ENCODE measurements at regions not wholly inside any gene's neighbourhood (a gene's known extent, or its start where the extent isn't known, plus 50 kb on each side); places are given as distances from the start of the nearest gene placed in this dataset.

GRCh38 chr12:105745811-105746210 lies 392.9 kb downstream of the NUAK1 start:
- Mint-ChIP-seq H3K4me3 (no peak overlapping the region), H3K27ac (no peak overlapping the region), H3K36me3 (no peaks in the 10 kb centered on the region), H3K4me1 (no peaks in the 10 kb centered on the region), H3K9me3 (no peaks in the 10 kb centered on the region), H3K27me3 (ENCODE audit: low read depth in 2 of 2) (peaks cover 0 to 3% of the 10 kb centered on the region in 2 donors)
- ATAC-seq, result no peak
- intact Hi-C loops (cut with micrococcal nuclease), result no loop called here
- no peak for TF ChIP-seq CTCF (IDR thresholded peaks at IDR 0.05)
- WGBS (ENCODE audit: insufficient coverage), result 74% methylated on average over 4 of the region's 4 CpGs
- no peak overlapping the region for H3K27ac ChIP-seq (ENCODE audit: low read length)
- no peaks in the 10 kb centered on the region for H3K36me3 ChIP-seq (ENCODE audit: control insufficient read depth, insufficient read depth, low read length)
- H3K9me3 ChIP-seq (ENCODE audit: control insufficient read depth, insufficient read depth, low read length), result no peaks in the 10 kb centered on the region
- no peaks in the 10 kb centered on the region for H3K27me3 ChIP-seq (ENCODE audit: control insufficient read depth, insufficient read depth, low read length)
- no peak overlapping the region for H3K4me3 ChIP-seq (ENCODE audit: low read length)
- H3K4me1 ChIP-seq (ENCODE audit: control insufficient read depth, insufficient read depth, low read length), result no peaks in the 10 kb centered on the region
- no peak for DNase-seq

- DNase-seq, result no peak
- Histone ChIP-seq H3K4me1 (ENCODE audit: control insufficient read depth, insufficient read depth, low read length) (no peaks in the 10 kb centered on the region), H3K9me3 (ENCODE audit: control insufficient read depth, insufficient read depth, low read length) (no peaks in the 10 kb centered on the region), H3K4me3 (ENCODE audit: low read length) (no peak overlapping the region), H3K36me3 (ENCODE audit: control insufficient read depth, insufficient read depth, low read length) (no peaks in the 10 kb centered on the region), H3K27ac (ENCODE audit: low read length) (no peak overlapping the region), H3K27me3 (ENCODE audit: control insufficient read depth, insufficient read depth, low read length) (no peaks in the 10 kb centered on the region)
- WGBS (ENCODE audit: insufficient coverage), result 89% methylated on average over 9 of the region's 9 CpGs
- Mint-ChIP-seq H3K27me3 (ENCODE audit: low read depth in 2 of 2) (peaks cover 0 to 3% of the 10 kb centered on the region in 2 donors), H3K9me3 (no peaks in the 10 kb centered on the region), H3K36me3 (no peaks in the 10 kb centered on the region), H3K4me3 (no peak overlapping the region), H3K27ac (no peak overlapping the region), H3K4me1 (no peaks in the 10 kb centered on the region)
- intact Hi-C loops (cut with micrococcal nuclease), result no loop called here
- TF ChIP-seq CTCF (IDR thresholded peaks at IDR 0.05), result no peak
- no peak for ATAC-seq
Observed at GRCh38 chr12:105748806-105749600, 389.8 kb downstream of the NUAK1 start.

GRCh38 chr12:105750096-105750495 lies 388.7 kb downstream of the NUAK1 start:
- H3K27me3 Mint-ChIP-seq (ENCODE audit: low read depth in 2 of 2), result no peaks in the 10 kb centered on the region
- no peak overlapping the region for H3K27ac Mint-ChIP-seq
- H3K4me3 ChIP-seq (ENCODE audit: low read length), result no peak overlapping the region
- DNase-seq (no peak), ATAC-seq (no peak)
- no peaks in the 10 kb centered on the region for H3K9me3 Mint-ChIP-seq
- H3K36me3 Mint-ChIP-seq, result no peaks in the 10 kb centered on the region
- TF ChIP-seq CTCF (IDR thresholded peaks at IDR 0.05), result no peak
- intact Hi-C loops (cut with micrococcal nuclease), result no loop called here
- no peaks in the 10 kb centered on the region for H3K4me1 Mint-ChIP-seq
- 88% methylated on average over 2 of the region's 2 CpGs for WGBS (ENCODE audit: insufficient coverage)
- no peaks in the 10 kb centered on the region for H3K27me3 ChIP-seq (ENCODE audit: control insufficient read depth, insufficient read depth, low read length)
- H3K36me3 ChIP-seq (ENCODE audit: control insufficient read depth, insufficient read depth, low read length), result no peaks in the 10 kb centered on the region
- H3K9me3 ChIP-seq (ENCODE audit: control insufficient read depth, insufficient read depth, low read length), result no peaks in the 10 kb centered on the region
- no peaks in the 10 kb centered on the region for H3K4me1 ChIP-seq (ENCODE audit: control insufficient read depth, insufficient read depth, low read length)
- H3K27ac ChIP-seq (ENCODE audit: low read length), result no peak overlapping the region
- no peak overlapping the region for H3K4me3 Mint-ChIP-seq

GRCh38 chr12:105754313-105754712 lies 384.4 kb downstream of the NUAK1 start:
- Histone ChIP-seq H3K4me1 (ENCODE audit: control insufficient read depth, insufficient read depth, low read length) (no peaks in the 10 kb centered on the region), H3K4me3 (ENCODE audit: low read length) (no peak overlapping the region), H3K9me3 (ENCODE audit: control insufficient read depth, insufficient read depth, low read length) (no peaks in the 10 kb centered on the region), H3K27ac (ENCODE audit: low read length) (no peak overlapping the region), H3K36me3 (ENCODE audit: control insufficient read depth, insufficient read depth, low read length) (no peaks in the 10 kb centered on the region), H3K27me3 (ENCODE audit: control insufficient read depth, insufficient read depth, low read length) (no peaks in the 10 kb centered on the region)
- H3K27ac Mint-ChIP-seq, result no peak overlapping the region
- DNase-seq (no peak), ATAC-seq (peak in 1 of 3 donors; percentile 21)
- 82% methylated on average over 8 of the region's 8 CpGs for whole genome bisulfite sequencing (ENCODE audit: insufficient coverage)
- TF ChIP-seq CTCF (IDR thresholded peaks at IDR 0.05), result no peak
- H3K9me3 Mint-ChIP-seq, result peaks cover 0 to 3% of the 10 kb centered on the region in 2 donors
- no peaks in the 10 kb centered on the region for H3K36me3 Mint-ChIP-seq
- intact Hi-C loops (cut with micrococcal nuclease), result no loop called here
- no peaks in the 10 kb centered on the region for H3K4me1 Mint-ChIP-seq
- H3K4me3 Mint-ChIP-seq, result no peak overlapping the region
- H3K27me3 Mint-ChIP-seq (ENCODE audit: low read depth in 2 of 2), result peaks cover 0 to 3% of the 10 kb centered on the region in 2 donors

Data from natural killer cell (primary cell).